PC-9 (cell line): ENCODE measurements at regions not wholly inside any gene's neighbourhood (a gene's known extent, or its start where the extent isn't known, plus 50 kb on each side); places are given as distances from the start of the nearest gene placed in this dataset.
A peak's percentile ranks its signal among the peaks of the same experiment; 100 is the strongest.
"Not testable (repeated sequence)": the region's sequence is repeated elsewhere in the genome, so short reads cannot be mapped to it uniquely, and the experiment has no call there.

Experiments used
- BruUV-seq: library from RNA; stranded (reverse); fragments of 400-500 nt; replicated peaks from 2 replicates; lab custom pipeline; 2021; lab: Mats Ljungman, UMichigan
- CTCF ChIA-PET: fragments of 300-600 bp; sonication (Branson Sonifier 250); formaldehyde crosslinking; loops from one replicate; lab custom pipeline; 2022; ENCODE audit warnings: antibody characterized with exemption; lab: Charles Lee
- POLR2A ChIA-PET: fragments of 300-600 bp; sonication (Branson Sonifier 250); formaldehyde crosslinking; loops from one replicate; lab custom pipeline; 2022; ENCODE audit warnings: antibody characterized with exemption; ENCODE audit not compliant: unreplicated experiment; lab: Charles Lee
- DNase-seq, 2 experiments: peaks; one replicate each; pipeline versions ENCODE4 v3.0.0 to v3.0.0-alpha.2; 2015 to 2022; ENCODE audit warnings: mixed read lengths in 1 of 2
- H2AFZ ChIP-seq: fragments of 200-600 bp; sonication (generic); 2 replicates; pipeline ENCODE4 v1.8.1; 2017; ENCODE audit warnings: antibody characterized with exemption
- H3F3A ChIP-seq: fragments of 200-600 bp; sonication (generic); 2 replicates; pipeline ENCODE4 v1.8.1; 2017; ENCODE audit warnings: antibody characterized with exemption, mild to moderate bottlenecking, low read depth; ENCODE audit not compliant: insufficient read depth
- H3K27ac ChIP-seq: fragments of 200-600 bp; sonication (generic); 2 replicates; pipeline ENCODE4 v1.6.1; 2016; ENCODE audit warnings: mixed run types
- H3K27me3 ChIP-seq: fragments of 200-600 bp; sonication (generic); 2 replicates; pipeline ENCODE4 v1.6.1; 2016; ENCODE audit warnings: low read depth, mixed run types; ENCODE audit not compliant: insufficient read depth
- H3K36me3 ChIP-seq: fragments of 200-600 bp; sonication (generic); 2 replicates; pipeline ENCODE4 v1.6.1; 2016; ENCODE audit warnings: low read depth, mixed run types
- H3K4me1 ChIP-seq: fragments of 200-600 bp; sonication (generic); replicated peaks from 2 replicates; pipeline ENCODE4 v1.6.1; 2016; ENCODE audit warnings: mixed run types; ENCODE audit not compliant: insufficient read depth
- H3K4me2 ChIP-seq: fragments of 200-600 bp; sonication (generic); 2 replicates; pipeline ENCODE4 v1.6.1; 2017; ENCODE audit warnings: mixed run types
- H3K4me3 ChIP-seq: fragments of 200-600 bp; sonication (generic); 2 replicates; pipeline ENCODE4 v1.6.1; 2016; ENCODE audit warnings: mixed run types
- H3K79me2 ChIP-seq: fragments of 200-600 bp; sonication (generic); 2 replicates; pipeline ENCODE4 v1.6.1; 2017; ENCODE audit warnings: low read depth, mixed run types
- H3K9me2 ChIP-seq: fragments of 200-600 bp; sonication (generic); 2 replicates; pipeline ENCODE4 v1.8.1; 2017; ENCODE audit warnings: mild to moderate bottlenecking; ENCODE audit not compliant: insufficient read depth
- H3K9me3 ChIP-seq: fragments of 200-600 bp; sonication (generic); 2 replicates; pipeline ENCODE4 v1.8.1; 2016; ENCODE audit warnings: low read depth; ENCODE audit not compliant: insufficient read depth
- H4K20me1 ChIP-seq: fragments of 200-600 bp; sonication (generic); 2 replicates; pipeline ENCODE4 v1.8.1; 2017; ENCODE audit not compliant: insufficient read depth
- EZH2 ChIP-seq: fragments of 200-600 bp; sonication (generic); IDR thresholded peaks from 2 replicates; pipeline ENCODE4 v1.8.0; 2017; ENCODE audit warnings: antibody characterized with exemption, low read depth
- intact Hi-C: fragments of 100-400 bp; cut with micrococcal nuclease; formaldehyde crosslinking; loops from one replicate; pipeline ENCODE4 v1.10.0; 2022; ENCODE audit not compliant: unreplicated experiment
- TF ChIP-seq, protein P1 (sequence below): fragments of 200-600 bp; sonication (generic); conservative IDR thresholded peaks from 2 replicates; pipeline ENCODE4 v1.6.1; 2017; ENCODE audit warnings: mixed run types, antibody characterized with exemption, mild to moderate bottlenecking, moderate library complexity

DNA sequence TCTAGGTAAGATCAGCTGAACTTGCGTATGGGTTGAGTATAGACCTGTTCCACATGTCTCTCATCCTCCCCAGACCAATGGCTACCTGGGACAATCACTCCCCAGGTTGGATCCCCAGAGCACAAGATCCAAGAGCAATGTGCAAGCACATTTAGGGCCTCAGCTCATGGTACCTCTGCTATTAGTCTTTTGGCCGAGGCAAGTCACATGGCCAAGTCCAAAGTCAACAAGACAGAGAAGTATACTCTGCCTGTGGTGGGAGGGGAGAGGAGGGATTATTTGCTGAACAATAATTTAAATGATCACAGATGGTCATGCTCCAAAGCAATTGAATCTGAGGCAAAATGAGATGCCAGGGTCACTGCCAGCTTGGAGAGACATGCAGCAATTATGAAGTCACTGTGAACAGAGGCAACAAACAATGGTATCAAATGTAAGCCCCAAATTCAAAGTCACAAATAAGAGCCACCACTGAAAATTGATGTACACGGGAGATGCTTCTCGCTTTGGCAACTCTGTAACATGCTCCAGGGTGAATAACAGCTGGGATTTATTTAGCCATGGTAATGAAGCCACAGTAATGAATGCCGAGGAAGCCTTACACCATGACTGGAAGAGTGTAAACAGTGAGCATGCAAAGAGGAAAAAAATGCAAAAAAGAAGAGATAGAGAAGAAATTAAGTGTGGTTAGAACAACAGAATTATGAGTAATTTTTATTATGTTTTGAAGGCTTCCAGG, 149.1 kb downstream of the ZNF281 start:
- ChIA-PET POLR2A (no interaction called here), CTCF (no interaction called here)
- H3K9me2 ChIP-seq = no peaks in the 10 kb centered on the region; the same call in 1 of the 2 replicates
- no peaks in the 10 kb centered on the region for H3K27me3 ChIP-seq
- BruUV-seq = no TSS peak
- H3K27ac ChIP-seq = no peak overlapping the region
- no peaks in the 10 kb centered on the region for H3K9me3 ChIP-seq
- no peak overlapping the region for H3K4me2 ChIP-seq
- H4K20me1 ChIP-seq = no peaks in the 10 kb centered on the region
- intact Hi-C loops = loop anchor here (5.0 kb wide), 1 partner anchor 622 kb away; no protein-coding TSS in a partner anchor
- DNase-seq = no peak
- H3K4me1 ChIP-seq = peaks cover 8% of the 10 kb centered on the region; the same call in 1 of the 2 replicates
- no peak overlapping the region for H3K4me3 ChIP-seq
- H2AFZ ChIP-seq = no peak overlapping the region
- TF ChIP-seq, protein P1, sequence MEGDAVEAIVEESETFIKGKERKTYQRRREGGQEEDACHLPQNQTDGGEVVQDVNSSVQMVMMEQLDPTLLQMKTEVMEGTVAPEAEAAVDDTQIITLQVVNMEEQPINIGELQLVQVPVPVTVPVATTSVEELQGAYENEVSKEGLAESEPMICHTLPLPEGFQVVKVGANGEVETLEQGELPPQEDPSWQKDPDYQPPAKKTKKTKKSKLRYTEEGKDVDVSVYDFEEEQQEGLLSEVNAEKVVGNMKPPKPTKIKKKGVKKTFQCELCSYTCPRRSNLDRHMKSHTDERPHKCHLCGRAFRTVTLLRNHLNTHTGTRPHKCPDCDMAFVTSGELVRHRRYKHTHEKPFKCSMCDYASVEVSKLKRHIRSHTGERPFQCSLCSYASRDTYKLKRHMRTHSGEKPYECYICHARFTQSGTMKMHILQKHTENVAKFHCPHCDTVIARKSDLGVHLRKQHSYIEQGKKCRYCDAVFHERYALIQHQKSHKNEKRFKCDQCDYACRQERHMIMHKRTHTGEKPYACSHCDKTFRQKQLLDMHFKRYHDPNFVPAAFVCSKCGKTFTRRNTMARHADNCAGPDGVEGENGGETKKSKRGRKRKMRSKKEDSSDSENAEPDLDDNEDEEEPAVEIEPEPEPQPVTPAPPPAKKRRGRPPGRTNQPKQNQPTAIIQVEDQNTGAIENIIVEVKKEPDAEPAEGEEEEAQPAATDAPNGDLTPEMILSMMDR = no peak
- no peak for TF ChIP-seq EZH2
- no peaks in the 10 kb centered on the region for H3K36me3 ChIP-seq
- no peaks in the 10 kb centered on the region for H3K79me2 ChIP-seq
- 0 out of 2 replicates have a peak, but pooled peaks cover 4% of the 10 kb centered on the region for H3F3A ChIP-seq

DNA sequence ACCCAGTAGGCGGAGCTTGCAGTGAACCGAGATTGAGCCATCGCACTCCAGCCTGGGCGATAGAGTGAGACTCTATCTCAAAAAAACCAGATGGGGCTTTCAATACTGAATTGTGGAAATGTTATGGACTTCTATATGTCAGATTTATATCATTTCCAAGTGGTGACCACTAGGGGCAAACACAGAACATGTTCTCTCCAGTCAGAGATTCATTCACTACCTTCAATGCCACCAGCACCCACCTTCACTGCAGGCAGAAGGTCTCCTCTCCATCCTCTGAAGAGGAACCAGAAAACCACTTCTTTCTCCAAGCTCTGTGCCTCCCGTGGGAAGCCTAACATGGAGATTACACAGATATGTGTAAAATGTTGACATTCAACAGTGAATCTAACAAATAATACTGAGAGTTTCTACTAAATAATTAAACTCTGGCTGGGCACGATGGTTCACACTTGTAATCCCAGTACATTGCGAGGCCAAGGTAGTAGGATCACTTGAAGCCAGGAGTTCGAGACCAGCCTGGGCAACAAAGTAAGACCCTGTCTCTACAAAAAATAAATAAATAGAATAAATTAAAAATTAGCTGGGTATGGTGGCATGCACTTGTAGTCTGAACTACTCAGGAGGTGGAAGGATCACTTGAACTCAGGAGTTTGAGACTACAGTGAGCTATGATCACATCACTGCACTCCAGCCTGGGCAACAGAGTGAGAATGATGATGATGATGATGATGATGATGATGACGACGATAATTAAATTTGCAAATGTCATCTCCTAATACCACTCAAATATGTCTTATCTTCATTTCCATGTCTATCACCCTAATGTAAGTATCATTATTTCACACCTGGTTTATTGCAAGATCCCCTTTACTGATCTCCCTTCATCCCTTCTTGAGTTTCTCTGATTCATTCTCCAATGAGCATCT, 151.1 kb downstream of the ZNF281 start:
- DNase-seq = peak; percentile 7 to 49
- no peaks in the 10 kb centered on the region for H3K4me1 ChIP-seq
- H3K4me2 ChIP-seq = no peak overlapping the region
- H3K4me3 ChIP-seq = no peak overlapping the region
- no peaks in the 10 kb centered on the region for H3K9me2 ChIP-seq
- H3F3A ChIP-seq = no peaks in the 10 kb centered on the region
- H3K27ac ChIP-seq = no peak overlapping the region
- H3K27me3 ChIP-seq = no peaks in the 10 kb centered on the region
- no peaks in the 10 kb centered on the region for H4K20me1 ChIP-seq
- 0 out of 2 replicates have a peak overlapping the region, but pooled peaks have one; percentile 15 for H2AFZ ChIP-seq
- H3K36me3 ChIP-seq = no peaks in the 10 kb centered on the region
- no peaks in the 10 kb centered on the region for H3K9me3 ChIP-seq
- no peaks in the 10 kb centered on the region for H3K79me2 ChIP-seq
- ChIA-PET CTCF (no interaction called here), POLR2A (no interaction called here)
- no TSS peak for BruUV-seq
- TF ChIP-seq, protein P1 = peak; percentile 73
- no peak for TF ChIP-seq EZH2
- intact Hi-C loops = no loop called here

DNA sequence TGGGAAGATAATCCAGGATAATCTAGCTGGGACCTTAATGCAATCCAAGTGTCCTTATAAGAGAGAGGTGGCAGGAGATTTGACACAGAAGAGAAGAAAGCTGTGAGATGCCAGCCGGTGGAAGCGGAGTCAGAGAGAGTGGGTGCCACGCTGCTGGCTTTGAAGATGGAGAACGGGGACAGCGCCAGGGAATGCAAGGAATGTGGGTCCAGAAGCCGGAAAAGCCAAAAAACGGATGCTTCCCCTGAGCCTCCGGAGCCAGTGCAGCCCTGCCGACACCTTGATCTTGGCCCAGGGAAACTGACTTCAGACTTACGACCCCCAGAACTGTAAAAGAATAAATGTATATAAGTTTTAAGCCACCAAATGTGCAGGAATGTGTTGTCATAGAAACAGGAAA, 152.6 kb downstream of the ZNF281 start:
- no peaks in the 10 kb centered on the region for H3K9me3 ChIP-seq
- no peaks in the 10 kb centered on the region for H3K27me3 ChIP-seq
- no peaks in the 10 kb centered on the region for H4K20me1 ChIP-seq
- no peaks in the 10 kb centered on the region for H3K9me2 ChIP-seq
- no peak overlapping the region for H3K27ac ChIP-seq
- CTCF ChIA-PET = no interaction called here
- H3K4me3 ChIP-seq = no peak overlapping the region
- no peaks in the 10 kb centered on the region for H3K36me3 ChIP-seq
- H3K4me2 ChIP-seq = no peak overlapping the region
- DNase-seq = no peak
- H3F3A ChIP-seq = no peaks in the 10 kb centered on the region
- TF ChIP-seq, protein P1 = no peak
- TF ChIP-seq EZH2 = no peak
- intact Hi-C loops = no loop called here
- no TSS peak for BruUV-seq
- H3K4me1 ChIP-seq = no peaks in the 10 kb centered on the region
- no peaks in the 10 kb centered on the region for H3K79me2 ChIP-seq
- no peak overlapping the region for H2AFZ ChIP-seq
- POLR2A ChIA-PET = no interaction called here

DNA sequence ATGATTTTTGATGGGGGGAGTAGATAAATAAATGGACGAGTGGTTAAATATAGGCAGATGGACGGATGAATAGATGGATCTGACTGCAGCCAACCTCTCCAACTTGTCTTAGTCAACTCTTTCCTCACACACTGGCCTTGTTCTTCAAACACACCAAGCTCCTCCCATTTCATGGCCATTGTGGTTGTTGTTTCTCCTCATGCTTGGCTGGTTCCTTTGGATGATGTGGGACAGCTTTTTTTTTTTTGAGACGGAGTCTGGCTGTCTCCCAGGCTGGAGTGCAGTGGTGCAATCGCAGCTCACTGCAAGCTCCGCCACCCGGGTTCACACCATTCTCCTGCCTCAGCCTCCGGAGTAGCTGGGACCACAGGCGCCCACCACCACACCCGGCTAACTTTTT, 155.2 kb downstream of the ZNF281 start:
- H2AFZ ChIP-seq, POLR2A ChIA-PET: not testable (repeated sequence)
- CTCF ChIA-PET = interaction anchor here (0.7 kb wide), 1 partner anchor 1251 kb away, joined by 4 read pairs; no protein-coding TSS in a partner anchor

More for the DNA sequence above, 155.2 kb downstream of the ZNF281 start:
- intact Hi-C loops, H3K27me3 ChIP-seq, H3K4me3 ChIP-seq, H3K27ac ChIP-seq, DNase-seq, H3K36me3 ChIP-seq, H3K4me1 ChIP-seq, H3F3A ChIP-seq, H3K9me3 ChIP-seq, H3K4me2 ChIP-seq, BruUV-seq, H3K79me2 ChIP-seq, H4K20me1 ChIP-seq, H3K9me2 ChIP-seq: not testable (repeated sequence)
